VCaP (cell line): ENCODE measurements at regions not wholly inside any gene's neighbourhood (a gene's known extent, or its start where the extent isn't known, plus 50 kb on each side); places are given as distances from the start of the nearest gene placed in this dataset.

ENCODE experiments used
- H3K27ac ChIP-seq: fragments of 450-650 bp; 2 replicates; pipeline ENCODE4 v1.5.1; 2017
- TF ChIP-seq, protein P1 (sequence below): fragments of 450-650 bp; conservative IDR thresholded peaks from 2 replicates; pipeline ENCODE4 v1.5.1; 2017; ENCODE audit warnings: mild to moderate bottlenecking, moderate library complexity

DNA sequence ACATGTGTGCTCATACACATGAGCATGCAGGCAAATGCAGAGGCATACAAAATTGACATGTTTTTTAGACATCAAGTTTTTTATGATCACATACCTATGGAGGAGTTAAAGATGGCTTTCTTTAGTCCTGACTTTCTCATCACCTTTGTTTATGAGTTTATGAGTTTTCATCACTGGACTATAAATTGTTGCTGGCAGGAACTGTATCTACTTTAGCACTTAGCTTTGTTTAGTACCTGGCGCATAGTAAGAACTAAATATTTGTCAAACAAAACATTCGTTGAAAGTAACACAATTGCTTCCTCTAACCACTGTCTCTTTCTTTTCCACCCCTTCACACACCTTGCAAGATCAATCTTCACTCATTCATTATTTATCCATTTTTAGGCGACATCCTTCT is 182.6 kb downstream of the SUCNR1 start:
- TF ChIP-seq, protein P1, sequence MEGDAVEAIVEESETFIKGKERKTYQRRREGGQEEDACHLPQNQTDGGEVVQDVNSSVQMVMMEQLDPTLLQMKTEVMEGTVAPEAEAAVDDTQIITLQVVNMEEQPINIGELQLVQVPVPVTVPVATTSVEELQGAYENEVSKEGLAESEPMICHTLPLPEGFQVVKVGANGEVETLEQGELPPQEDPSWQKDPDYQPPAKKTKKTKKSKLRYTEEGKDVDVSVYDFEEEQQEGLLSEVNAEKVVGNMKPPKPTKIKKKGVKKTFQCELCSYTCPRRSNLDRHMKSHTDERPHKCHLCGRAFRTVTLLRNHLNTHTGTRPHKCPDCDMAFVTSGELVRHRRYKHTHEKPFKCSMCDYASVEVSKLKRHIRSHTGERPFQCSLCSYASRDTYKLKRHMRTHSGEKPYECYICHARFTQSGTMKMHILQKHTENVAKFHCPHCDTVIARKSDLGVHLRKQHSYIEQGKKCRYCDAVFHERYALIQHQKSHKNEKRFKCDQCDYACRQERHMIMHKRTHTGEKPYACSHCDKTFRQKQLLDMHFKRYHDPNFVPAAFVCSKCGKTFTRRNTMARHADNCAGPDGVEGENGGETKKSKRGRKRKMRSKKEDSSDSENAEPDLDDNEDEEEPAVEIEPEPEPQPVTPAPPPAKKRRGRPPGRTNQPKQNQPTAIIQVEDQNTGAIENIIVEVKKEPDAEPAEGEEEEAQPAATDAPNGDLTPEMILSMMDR, result no peak
- H3K27ac ChIP-seq, result no peak overlapping the region

- TF ChIP-seq, protein P1, result no peak
- no peak overlapping the region for H3K27ac ChIP-seq
Observed at GRCh38 chr3:152056481-152056880, 183.0 kb downstream of the SUCNR1 start.

- H3K27ac ChIP-seq, result no peak overlapping the region
- TF ChIP-seq, protein P1, result no peak
Observed at GRCh38 chr3:152056987-152057386, 183.5 kb downstream of the SUCNR1 start.

DNA sequence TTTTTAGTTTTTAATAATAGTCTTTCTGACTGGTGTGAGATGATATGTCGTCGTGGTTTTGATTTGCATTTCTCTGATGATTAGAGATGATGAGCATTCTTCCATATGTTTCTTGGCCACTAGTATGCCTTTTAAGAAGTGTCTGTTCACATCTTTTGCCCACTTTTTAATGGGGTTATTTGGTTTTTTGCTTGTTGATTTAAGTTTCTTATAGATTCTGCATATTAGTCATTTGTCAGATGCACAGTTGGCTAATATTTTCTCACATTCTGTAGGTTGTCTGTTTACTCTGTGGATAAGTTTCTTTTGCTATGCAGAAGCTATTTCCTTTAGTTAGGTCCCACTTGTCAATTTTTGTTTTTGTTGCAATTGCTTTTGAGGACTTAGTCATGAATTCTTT is 185.4 kb downstream of the SUCNR1 start:
- TF ChIP-seq, protein P1, result no peak
- H3K27ac ChIP-seq, result no peak overlapping the region

GRCh38 chr3:152060701-152061100 is 187.3 kb downstream of the SUCNR1 start:
- no peak overlapping the region for H3K27ac ChIP-seq
- TF ChIP-seq, protein P1, result no peak

DNA sequence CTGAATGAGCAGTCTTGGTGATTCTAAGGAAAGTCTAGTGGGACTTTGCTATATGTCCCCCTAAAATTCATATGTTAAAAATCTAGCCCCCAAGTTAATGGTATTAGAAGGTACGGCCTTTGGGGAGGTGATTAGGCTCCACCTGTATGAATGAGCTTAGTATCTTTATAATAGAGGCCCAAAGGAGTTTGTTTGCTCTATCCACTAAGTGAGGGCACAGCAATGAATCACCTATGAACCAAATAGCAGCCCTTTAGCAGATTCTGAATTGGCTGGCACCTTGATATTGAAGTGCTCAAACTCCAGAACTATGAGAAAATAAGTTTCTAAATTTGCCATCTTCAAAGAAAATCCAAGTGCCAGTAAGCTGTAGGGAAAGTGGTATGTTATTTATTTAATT is 187.9 kb downstream of the SUCNR1 start:
- H3K27ac ChIP-seq, result no peak overlapping the region
- TF ChIP-seq, protein P1, result no peak

GRCh38 chr3:152069871-152070270 is 196.4 kb downstream of the SUCNR1 start:
- TF ChIP-seq, protein P1, result no peak
- H3K27ac ChIP-seq, result no peak overlapping the region

- TF ChIP-seq, protein P1, result no peak
- H3K27ac ChIP-seq, result no peak overlapping the region
Observed at GRCh38 chr3:152071315-152071714, 197.4 kb upstream of the MBNL1 start.
